ENCODE measurements at regions not wholly inside any gene's neighbourhood (a gene's known extent, or its start where the extent isn't known, plus 50 kb on each side); places are given as distances from the start of the nearest gene placed in this dataset.
"Not testable (repeated sequence)": the region's sequence is repeated elsewhere in the genome, so short reads cannot be mapped to it uniquely, and the experiment has no call there.

- no peak for DNase-seq (ENCODE audit: low read depth in 2 of 2)
Measured at GRCh38 chr3:175977968-175978752, 1119.0 kb downstream of the NAALADL2 start.

DNA sequence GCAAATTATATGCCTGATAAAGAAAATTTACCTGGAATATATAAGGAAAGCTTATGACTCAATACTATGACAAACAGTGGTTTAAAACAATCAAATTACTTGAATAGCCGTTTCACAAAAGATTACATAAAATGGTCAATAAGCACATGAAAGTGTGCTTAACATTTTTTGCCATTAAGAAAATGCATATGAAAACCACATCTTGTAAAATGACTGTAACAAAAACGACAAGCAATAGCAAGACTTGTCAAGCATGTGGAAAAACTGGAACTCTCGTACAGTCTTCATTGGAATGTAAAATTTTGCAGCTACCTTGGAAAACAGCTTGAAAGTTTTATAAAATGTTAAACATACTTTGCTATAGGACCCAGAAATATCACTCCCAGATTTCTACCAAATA, 1110.3 kb downstream of the NAALADL2 start:
- no peak for DNase-seq (ENCODE audit: low read depth in 2 of 2)

GRCh38 chr3:175965036-175965435, 1105.9 kb downstream of the NAALADL2 start:
- no peak for DNase-seq (ENCODE audit: low read depth in 2 of 2)

DNA sequence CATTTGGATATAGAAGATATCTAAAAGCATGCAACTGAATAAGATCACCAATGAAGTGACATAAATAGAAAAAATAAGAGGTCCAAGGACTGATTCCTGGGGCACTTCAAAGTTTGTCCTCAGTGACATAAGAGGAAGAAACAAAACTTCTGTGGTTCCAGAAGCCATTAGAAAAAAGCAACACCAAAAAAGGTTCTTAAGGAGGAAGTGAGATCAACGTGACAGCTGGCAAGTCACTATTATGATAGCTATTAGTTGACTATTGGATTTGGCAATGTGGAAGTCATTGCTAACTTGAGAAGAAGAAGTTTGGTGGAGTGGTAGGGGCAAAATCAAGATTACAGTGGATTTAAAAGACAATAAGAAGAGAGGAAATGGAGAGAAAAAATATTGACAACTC, 1098.3 kb downstream of the NAALADL2 start:
- DNase-seq (ENCODE audit: low read depth in 2 of 2), result no peak

DNA sequence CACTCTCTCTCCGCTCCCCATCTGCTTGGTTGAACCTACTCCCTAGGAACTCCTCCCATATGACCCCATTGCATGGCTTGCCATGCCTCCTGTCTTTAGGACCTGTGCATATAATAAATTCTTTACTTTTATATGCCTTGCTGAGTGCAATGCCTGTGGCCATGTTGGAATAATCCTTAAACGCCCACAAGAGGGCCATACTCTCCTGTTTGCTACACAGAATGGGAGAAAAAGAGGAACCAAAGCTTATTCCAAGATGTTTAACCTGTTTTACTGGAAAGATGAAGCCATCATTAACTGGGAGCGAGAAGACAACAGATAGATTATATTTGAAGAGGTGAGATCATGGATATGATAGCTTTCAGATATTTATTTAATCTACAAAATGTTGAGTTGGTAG, 1097.8 kb downstream of the NAALADL2 start:
- no peak for DNase-seq (ENCODE audit: low read depth in 2 of 2)

- DNase-seq (ENCODE audit: low read depth in 2 of 2), result no peak
Measured at GRCh38 chr3:175951047-175951694, 1092.0 kb downstream of the NAALADL2 start.

- DNase-seq (ENCODE audit: low read depth in 2 of 2), result no peak
Measured at GRCh38 chr3:175948041-175948440, 1088.9 kb downstream of the NAALADL2 start.

DNA sequence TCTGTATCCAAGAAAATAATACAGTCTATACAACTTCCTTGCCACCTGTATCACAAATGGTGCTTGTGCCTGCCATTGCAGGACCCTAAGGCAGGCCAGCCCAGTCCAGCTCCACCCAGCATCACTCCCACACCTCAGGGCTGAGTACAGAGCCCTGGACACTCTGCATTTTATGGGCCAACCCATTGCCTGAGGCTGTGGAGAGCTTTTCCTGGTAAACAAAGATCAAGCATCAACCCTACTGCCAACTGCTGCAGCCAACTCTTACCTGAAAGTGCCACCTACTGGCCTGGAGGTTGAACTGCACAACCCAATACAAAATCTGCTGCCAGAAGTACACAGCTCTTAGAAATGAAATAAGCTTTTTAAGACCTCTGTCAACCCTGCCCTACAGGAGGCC, 1082.2 kb downstream of the NAALADL2 start:
- no peak for DNase-seq (ENCODE audit: low read depth in 2 of 2)

DNA sequence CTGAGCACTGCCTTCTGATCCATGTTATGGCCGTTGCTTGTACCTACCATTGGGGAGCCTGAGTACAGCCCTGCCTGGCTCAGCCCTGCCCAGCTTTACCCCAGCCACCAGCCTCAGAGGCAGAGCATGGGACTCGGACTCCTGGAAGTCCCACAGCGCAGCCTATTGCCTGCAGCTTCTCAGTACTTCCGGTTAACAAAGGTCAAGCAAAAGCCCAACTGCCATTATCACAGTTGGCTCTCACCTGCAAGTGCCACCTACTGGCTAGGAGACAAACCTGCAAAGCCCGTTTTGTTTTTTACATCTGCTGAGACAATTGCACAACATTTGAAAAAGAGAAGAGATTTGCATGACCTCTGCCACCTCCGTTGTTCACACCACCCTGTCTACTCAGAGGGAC, 1081.7 kb downstream of the NAALADL2 start:
- no peak for DNase-seq (ENCODE audit: low read depth in 2 of 2)

DNA sequence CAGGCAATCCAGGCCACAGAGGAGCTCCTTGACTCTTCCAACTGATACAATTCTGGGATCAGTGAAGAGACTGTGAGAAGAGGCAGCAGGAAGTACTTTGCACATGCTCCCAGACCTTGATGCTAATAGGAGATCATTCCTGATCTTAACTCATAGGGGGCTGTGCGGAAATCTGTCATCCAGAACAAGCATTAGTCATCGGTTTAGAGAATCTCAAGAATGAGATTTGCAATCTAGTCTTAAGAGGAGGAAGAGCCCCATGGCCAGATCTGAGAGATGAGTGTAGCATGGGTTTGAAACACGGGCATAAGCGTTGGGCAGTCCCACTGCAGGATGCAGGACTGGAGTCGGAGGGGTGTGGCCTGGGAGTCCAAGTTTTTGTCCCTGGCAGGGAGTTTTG, 1081.1 kb downstream of the NAALADL2 start:
- no peak for DNase-seq (ENCODE audit: low read depth in 2 of 2)

GRCh38 chr3:175937367-175937766, 1078.2 kb downstream of the NAALADL2 start:
- not testable (repeated sequence) for DNase-seq (ENCODE audit: low read depth in 2 of 2)

DNA sequence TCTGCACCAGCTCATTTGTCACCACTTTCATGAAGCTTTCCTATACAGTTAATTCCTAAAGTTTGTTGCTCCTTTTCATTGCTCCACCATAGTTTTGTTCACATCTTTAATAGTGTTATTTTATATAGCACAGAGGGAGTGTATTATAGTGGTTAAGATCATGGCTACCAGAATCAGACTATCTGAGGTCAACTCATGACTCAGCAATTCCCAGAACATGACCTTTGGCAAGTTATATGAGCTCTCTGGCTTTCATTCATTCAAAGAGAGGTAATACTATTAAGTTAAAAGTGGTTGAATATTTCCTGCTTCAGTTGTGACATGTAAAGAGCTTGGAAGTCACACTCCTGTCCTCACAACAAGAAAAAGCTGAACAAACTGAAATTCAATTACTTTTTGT, 1073.5 kb downstream of the NAALADL2 start:
- DNase-seq (ENCODE audit: low read depth in 2 of 2), result no peak

DNA sequence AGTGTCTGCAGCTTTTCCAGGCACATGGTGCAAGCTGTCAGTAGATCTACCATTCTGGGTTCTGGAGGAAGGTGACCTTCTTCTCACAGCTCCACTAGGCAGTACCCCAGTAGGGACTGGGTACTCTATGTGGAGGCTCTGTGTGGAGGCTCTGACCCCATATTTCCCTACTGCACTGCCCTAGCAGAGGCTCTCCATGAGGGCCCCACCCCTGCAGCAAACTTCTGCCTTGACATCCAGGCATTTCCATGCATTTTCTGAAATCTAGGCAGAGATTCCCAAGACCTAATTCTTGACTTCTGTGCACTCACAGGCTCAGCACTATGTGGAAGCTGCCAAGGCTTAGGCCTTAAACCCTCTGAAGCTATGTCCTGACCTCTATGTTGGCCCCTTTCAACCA, 1060.0 kb downstream of the NAALADL2 start:
- DNase-seq (ENCODE audit: low read depth in 2 of 2), result no peak

DNA sequence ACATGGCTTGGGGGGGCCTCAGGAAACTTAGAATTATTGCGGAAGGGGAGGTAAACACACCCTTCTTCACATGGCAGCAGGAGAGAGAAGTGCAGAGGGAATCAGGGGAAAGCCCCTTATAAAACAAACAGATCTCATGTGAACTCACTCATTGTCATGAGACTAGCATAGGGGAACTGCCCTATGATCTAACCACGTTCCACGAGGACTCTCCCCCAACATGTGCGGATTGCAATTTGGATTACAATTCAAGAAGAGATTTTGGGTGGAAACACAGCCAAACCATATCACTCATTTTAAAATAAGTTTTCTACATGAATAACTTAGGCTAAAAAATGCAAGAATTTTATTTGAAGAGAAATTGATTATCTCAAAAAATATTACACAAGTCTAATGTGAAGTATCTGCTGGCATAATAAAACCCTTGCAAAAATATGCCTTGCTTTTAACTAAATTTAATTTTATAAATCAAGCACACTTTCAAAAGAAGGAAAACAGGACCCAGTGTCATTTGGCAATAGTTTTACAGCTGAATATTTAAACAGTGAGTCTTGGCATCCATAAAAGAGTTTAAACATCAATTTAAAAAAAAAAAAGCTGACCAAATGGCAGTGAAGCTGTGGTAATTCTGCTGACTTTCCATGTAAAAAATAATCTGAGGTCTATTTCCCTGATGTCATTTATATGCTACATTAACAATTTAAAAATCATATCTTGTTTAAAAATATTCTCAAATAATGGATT, 1057.2 kb downstream of the NAALADL2 start:
- DNase-seq (ENCODE audit: low read depth in 2 of 2), result no peak

GRCh38 chr3:175914785-175915184, 1055.7 kb downstream of the NAALADL2 start:
- DNase-seq (ENCODE audit: low read depth in 2 of 2), result no peak

- DNase-seq (ENCODE audit: low read depth in 2 of 2), result no peak
Measured at GRCh38 chr3:175913286-175913685, 1054.2 kb downstream of the NAALADL2 start.

GRCh38 chr3:175911937-175912336, 1052.8 kb downstream of the NAALADL2 start:
- no peak for DNase-seq (ENCODE audit: low read depth in 2 of 2)

DNA sequence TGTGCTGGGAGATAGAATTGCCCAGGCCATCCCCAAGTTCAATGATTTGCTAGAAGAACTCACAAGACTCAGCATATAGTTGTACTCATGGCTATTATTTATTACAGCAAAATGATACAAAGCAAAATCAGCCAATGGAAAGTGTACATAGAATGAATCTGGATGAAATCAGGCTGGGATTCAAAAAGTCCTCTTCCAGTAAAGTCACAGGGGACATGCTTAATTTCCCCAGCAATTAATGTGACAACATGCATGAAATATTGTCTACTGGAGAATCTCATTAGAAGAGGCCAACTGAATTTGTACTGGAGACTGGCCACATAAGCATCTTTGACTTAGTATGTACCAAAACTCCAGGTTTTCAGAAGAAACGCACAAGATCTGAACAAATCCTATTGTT, 1043.1 kb downstream of the NAALADL2 start:
- DNase-seq (ENCODE audit: low read depth in 2 of 2), result no peak

DNA sequence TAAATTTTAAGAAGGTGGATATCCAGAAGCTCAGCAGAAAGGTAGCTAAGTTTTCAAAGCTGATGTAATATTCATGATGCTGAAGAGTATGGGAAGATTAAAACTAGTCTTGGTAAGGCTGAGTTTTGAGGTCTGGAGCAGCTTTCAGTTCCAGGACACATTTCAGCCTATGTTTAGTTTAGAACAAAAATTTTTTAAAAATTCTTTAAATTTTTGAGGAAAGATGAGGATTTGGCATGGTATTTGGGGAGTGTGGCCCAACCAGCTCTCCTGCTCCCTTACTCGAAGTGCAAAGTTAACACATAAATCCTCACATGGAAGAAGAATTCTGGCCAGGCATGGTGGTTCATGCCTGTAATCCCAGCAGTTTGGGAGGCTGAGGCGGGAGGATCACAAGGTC, 1039.1 kb downstream of the NAALADL2 start:
- no peak for DNase-seq (ENCODE audit: low read depth in 2 of 2)

- no peak for DNase-seq (ENCODE audit: low read depth in 2 of 2)
Measured at GRCh38 chr3:175896655-175897054, 1037.5 kb downstream of the NAALADL2 start.

DNA sequence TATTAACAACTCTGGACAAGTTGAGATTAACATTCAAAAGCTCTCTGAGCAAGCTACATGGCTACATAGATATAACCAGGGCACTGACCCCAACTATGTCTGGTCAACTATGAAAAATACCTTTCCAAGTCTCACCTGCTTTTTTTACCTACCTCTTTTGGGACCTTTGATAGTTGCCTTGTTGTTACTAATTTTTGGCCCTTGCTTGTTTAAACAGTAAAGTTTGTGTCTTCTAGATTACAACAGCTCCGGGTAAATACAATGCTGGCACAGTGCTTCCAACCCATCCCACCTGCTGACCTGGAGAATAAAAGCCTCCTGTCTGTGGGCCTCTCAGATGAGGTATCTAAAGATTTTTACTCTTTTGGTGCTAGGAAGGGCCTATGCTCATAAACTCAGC, 1036.6 kb downstream of the NAALADL2 start:
- DNase-seq (ENCODE audit: low read depth in 2 of 2), result no peak

DNA sequence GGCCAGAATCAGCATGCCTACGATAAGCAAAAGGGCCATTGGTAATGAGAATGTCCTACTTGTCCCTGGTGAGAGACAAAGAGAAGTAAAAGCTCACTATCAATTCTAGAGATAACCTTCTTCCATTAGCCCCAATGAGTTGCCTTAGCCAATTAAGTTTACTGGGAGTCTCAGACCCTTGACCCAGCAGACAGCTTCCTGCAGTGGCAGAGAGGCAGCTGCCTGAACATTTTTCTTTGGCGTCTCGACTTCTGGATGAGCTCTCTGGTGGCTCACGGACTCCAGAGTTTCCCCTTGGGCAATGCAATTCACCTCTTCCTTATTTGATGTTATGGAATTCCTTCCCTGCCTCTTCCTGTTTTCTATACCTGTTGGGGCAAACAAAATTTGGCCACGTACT, 1034.4 kb downstream of the NAALADL2 start:
- DNase-seq (ENCODE audit: low read depth in 2 of 2), result no peak

DNA sequence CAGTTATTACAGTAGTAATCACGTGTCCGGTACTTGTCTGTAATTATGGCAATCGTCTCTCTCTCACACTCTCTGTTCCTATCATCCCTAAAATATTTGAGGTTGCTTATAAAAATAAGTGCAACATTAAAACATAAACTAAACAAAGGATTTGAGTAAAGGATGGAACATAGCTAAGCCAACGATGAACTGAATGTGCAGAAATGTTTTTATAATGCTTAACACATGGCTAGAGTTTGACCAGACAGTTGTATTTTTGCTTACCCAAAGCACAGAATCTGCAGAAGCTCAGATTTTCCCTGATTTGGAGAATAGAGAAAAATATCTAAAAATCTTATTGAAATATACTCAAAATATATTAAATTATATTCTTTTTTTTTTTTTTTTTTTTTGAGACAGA, 1030.9 kb downstream of the NAALADL2 start:
- DNase-seq (ENCODE audit: low read depth in 2 of 2), result no peak
